GM12875 (cell line): ENCODE measurements at regions not wholly inside any gene's neighbourhood (a gene's known extent, or its start where the extent isn't known, plus 50 kb on each side); places are given as distances from the start of the nearest gene placed in this dataset.

ENCODE experiments used
- H3K4me3 ChIP-seq: one replicate; pipeline ENCODE4 v1.5.1; 2011; ENCODE audit warnings: low read depth, low read length, control low read depth
- CTCF ChIP-seq: IDR thresholded peaks from 2 replicates; pipeline ENCODE4 v1.5.1; 2011; ENCODE audit warnings: low read depth, mild to moderate bottlenecking, control low read depth, inconsistent platforms, low read length, moderate library complexity, borderline replicate concordance; ENCODE audit not compliant: insufficient read depth

DNA sequence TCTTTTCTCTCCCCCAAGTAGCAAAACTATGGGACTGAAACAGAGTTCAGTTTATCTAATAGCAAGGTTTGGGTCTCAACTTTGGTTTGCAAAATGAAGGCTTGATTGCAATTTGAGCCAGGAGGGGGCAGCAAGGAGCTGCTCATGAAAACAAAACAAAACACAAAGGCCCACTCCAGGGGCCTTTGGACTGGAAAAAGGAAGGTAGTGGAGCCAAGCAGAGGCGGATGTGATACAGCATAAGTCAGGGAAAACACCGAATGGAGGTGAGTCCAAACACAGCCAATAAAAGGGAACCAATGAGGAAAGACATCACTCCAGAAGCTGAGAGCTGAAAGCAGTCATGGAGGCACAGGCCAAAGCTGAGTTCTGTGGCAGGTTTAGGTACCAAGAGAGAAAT, 799.7 kb upstream of the ACVR2A start:
- peak; percentile 65; the same call in 1 of the 2 replicates for TF ChIP-seq CTCF
- H3K4me3 ChIP-seq = no peak overlapping the region

DNA sequence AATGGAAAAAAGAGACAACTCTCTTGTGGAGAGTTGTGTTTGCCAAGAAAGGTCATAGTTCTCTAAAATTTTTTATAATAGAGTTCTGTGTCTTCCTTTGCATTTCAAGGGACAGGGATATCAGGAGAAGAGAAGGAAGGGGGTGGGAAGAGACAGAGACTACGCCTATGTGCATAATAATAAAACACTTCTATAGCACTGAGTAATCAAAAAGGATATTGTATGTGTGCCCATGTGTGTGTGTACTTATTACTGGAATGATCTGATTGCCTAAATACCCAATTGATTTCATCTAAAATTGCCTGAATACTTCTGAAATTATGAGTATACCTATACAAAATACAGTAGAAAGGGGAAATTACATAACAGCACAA, 803.7 kb upstream of the ACVR2A start:
- no peak overlapping the region for H3K4me3 ChIP-seq
- no peak for TF ChIP-seq CTCF

DNA sequence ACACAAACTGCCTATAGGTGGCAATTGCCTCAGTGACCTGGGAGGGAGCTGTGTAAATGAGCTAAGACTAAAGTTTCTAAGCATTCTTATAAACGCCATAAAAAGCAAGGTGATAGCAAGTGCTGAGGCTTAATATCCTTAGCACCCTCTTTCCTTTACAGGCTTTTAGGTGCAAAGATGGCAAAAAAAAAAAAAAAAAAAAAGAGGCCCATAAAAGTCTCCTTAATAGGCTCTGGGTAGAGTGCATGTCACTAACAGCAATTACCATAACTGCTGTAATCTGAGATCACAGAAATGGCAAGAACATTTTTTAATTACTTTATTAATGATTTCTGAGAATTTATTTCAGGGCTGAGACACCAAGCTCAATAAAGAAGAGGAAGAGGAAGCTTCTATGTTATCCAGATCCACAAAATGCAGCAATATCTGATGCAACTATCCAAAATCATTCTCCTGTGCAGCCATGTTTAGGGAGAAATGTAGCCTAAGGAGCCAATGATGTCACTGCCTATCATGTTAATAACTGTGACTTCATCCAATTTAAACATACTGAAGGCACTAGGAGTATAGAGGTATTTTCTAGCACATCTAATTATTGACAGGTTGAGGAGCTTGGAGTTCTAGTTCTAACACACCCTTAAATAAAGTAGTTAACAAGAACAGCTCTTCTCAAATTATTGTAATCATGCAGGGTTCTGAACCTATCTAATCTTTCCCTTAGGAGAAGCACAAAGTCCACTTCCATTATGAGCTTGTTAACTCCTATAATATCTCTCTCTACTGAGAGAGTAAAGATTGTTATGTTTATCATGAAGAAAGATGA, 804.3 kb upstream of the ACVR2A start:
- TF ChIP-seq CTCF = no peak
- H3K4me3 ChIP-seq = no peak overlapping the region

DNA sequence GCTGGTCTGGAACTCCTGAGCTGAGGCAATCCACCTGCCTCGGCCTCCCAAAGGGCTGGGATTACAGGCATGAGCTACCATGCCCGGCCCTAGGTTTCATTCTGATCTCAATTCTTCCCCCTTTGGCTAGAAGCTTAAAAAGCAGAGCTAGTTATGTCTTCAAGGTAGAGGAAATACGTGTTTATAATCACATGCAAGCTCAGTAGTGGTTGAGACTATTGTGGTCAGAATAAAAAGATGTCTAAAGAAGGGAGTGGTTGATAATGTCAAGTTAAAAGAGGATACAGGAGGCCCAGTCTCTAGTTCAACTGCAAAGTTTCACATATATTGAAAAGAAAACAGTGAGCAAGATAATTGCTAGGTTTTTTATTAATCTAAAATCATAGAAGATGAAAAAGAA, 807.8 kb upstream of the ACVR2A start:
- no peak overlapping the region for H3K4me3 ChIP-seq
- no peak for TF ChIP-seq CTCF

GRCh38 chr2:147033044-147033443, 811.8 kb upstream of the ACVR2A start:
- no peak for TF ChIP-seq CTCF
- no peak overlapping the region for H3K4me3 ChIP-seq

- no peak overlapping the region for H3K4me3 ChIP-seq
- TF ChIP-seq CTCF = no peak
These were observed 812.9 kb upstream of the ACVR2A start for GRCh38 chr2:147031897-147032296.

DNA sequence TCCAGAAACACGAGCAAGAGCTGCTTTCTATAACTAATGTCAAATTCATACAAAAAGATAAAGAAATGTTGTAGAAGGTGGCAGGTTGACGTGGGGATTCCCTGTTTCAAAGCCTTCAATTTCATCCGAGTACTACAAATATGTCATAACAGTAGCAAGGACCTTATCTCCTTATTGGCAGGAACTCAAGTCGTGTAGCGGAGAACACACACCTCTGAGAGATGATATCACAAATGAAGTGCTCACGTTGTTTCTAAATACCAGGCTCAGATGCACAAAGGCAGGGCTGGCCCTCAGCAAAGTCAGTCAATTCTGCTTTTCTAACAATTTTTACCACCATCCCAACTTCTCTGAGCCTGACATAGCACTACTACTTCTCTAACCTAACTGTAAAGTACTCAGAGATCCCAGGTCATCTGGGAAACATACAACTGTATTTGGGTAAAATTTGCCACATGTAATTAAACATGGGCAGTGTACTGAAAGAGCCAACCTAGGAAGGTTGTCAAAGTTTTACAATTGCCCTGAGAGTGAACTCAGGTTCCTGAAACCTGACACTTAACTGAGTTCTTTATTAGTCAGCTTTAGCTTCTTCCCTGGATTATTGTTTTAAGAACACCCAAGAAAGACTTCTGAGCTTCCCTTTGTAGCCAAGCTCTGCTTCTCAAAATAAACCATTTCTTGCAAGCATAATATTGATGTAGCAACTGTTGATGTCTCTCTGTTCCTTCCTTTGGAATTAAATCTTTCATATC, 813.7 kb upstream of the ACVR2A start:
- no peak for TF ChIP-seq CTCF
- H3K4me3 ChIP-seq = no peak overlapping the region
